SK-N-MC (cell line): ENCODE measurements at regions not wholly inside any gene's neighbourhood (a gene's known extent, or its start where the extent isn't known, plus 50 kb on each side); places are given as distances from the start of the nearest gene placed in this dataset.
A peak's percentile ranks its signal among the peaks of the same experiment; 100 is the strongest.

Source experiments
- DNase-seq: peaks from one replicate; pipeline ENCODE4 v3.0.0-alpha.2; 2011; ENCODE audit warnings: low read depth, low spot score
- H3K27ac ChIP-seq: fragments of 200-600 bp; sonication (generic); 2 replicates; pipeline ENCODE4 v1.5.1; 2016; ENCODE audit warnings: mixed run types
- H3K36me3 ChIP-seq: fragments of 200-600 bp; sonication (generic); 2 replicates; pipeline ENCODE4 v1.6.1; 2017; ENCODE audit warnings: antibody characterized with exemption, low read length, mixed read lengths; ENCODE audit not compliant: insufficient read depth
- H3K4me3 ChIP-seq: fragments of 200-600 bp; sonication (generic); 2 replicates; pipeline ENCODE4 v1.5.1; 2016
- H3K9ac ChIP-seq: fragments of 200-600 bp; sonication (generic); 2 replicates; pipeline ENCODE4 v1.8.0; 2017; ENCODE audit warnings: mixed run types, mixed read lengths; ENCODE audit not compliant: insufficient read length
- H3K9me3 ChIP-seq: fragments of 200-600 bp; sonication (generic); 2 replicates; pipeline ENCODE4 v1.6.1; 2017; ENCODE audit warnings: low read depth, mild to moderate bottlenecking, antibody characterized with exemption, low read length, moderate library complexity, mixed read lengths
- EZH2 ChIP-seq: fragments of 200-600 bp; sonication (generic); IDR thresholded peaks from one replicate; pipeline ENCODE4 v1.6.1; 2017; ENCODE audit warnings: antibody characterized with exemption
- FOXP2 ChIP-seq: optimal IDR thresholded peaks from 2 replicates; pipeline ENCODE3; 2011; ENCODE audit warnings: mild to moderate bottlenecking, moderate library complexity; ENCODE audit not compliant: insufficient read depth; ENCODE audit errors: extremely low read length, control extremely low read depth
- POLR2AphosphoS5 ChIP-seq: IDR thresholded peaks from 2 replicates; pipeline ENCODE4 v1.6.1; 2012; ENCODE audit warnings: mild to moderate bottlenecking, low read depth, low read length, borderline replicate concordance

GRCh38 chr10:35898716-35899440 lies 256.8 kb upstream of the FZD8 start:
- Histone ChIP-seq H3K4me3 (no peak overlapping the region), H3K27ac (no peak overlapping the region), H3K9ac (no peak overlapping the region), H3K36me3 (no peaks in the 10 kb centered on the region), H3K9me3 (no peaks in the 10 kb centered on the region)
- TF ChIP-seq EZH2 = no peak
- TF ChIP-seq FOXP2 = no peak
- TF ChIP-seq POLR2AphosphoS5 = no peak
- no peak for DNase-seq

GRCh38 chr10:35896001-35896400 lies 253.9 kb upstream of the FZD8 start:
- no peak overlapping the region for H3K9ac ChIP-seq
- H3K9me3 ChIP-seq = no peaks in the 10 kb centered on the region
- DNase-seq = no peak
- no peak overlapping the region for H3K27ac ChIP-seq
- TF ChIP-seq FOXP2 (no peak), POLR2AphosphoS5 (no peak), EZH2 (no peak)
- no peak overlapping the region for H3K4me3 ChIP-seq
- H3K36me3 ChIP-seq = no peaks in the 10 kb centered on the region

- Histone ChIP-seq H3K9me3 (no peaks in the 10 kb centered on the region), H3K9ac (no peak overlapping the region), H3K27ac (no peak overlapping the region), H3K4me3 (no peak overlapping the region), H3K36me3 (no peaks in the 10 kb centered on the region)
- TF ChIP-seq POLR2AphosphoS5 (no peak), FOXP2 (no peak), EZH2 (no peak)
- DNase-seq = no peak
Measured at GRCh38 chr10:35895331-35895730, 253.2 kb upstream of the FZD8 start.

GRCh38 chr10:35892526-35892925 lies 250.4 kb upstream of the FZD8 start:
- Histone ChIP-seq H3K9ac (no peak overlapping the region), H3K9me3 (no peaks in the 10 kb centered on the region), H3K27ac (no peak overlapping the region), H3K4me3 (no peak overlapping the region), H3K36me3 (no peaks in the 10 kb centered on the region)
- no peak for TF ChIP-seq EZH2
- DNase-seq = no peak

GRCh38 chr10:35890676-35891495 lies 248.8 kb upstream of the FZD8 start:
- TF ChIP-seq EZH2 = no peak
- TF ChIP-seq FOXP2 = no peak
- TF ChIP-seq POLR2AphosphoS5 = no peak
- peak overlapping the region; percentile 36 for H3K4me3 ChIP-seq
- peak overlapping the region; percentile 68 for H3K27ac ChIP-seq
- H3K9me3 ChIP-seq = no peaks in the 10 kb centered on the region
- H3K36me3 ChIP-seq = no peaks in the 10 kb centered on the region
- no peak overlapping the region for H3K9ac ChIP-seq
- no peak for DNase-seq

- Histone ChIP-seq H3K4me3 (peak overlapping the region; percentile 36), H3K36me3 (no peaks in the 10 kb centered on the region), H3K9ac (no peak overlapping the region), H3K9me3 (no peaks in the 10 kb centered on the region), H3K27ac (peak overlapping the region; percentile 68)
- DNase-seq = no peak
- no peak for TF ChIP-seq EZH2
- no peak for TF ChIP-seq POLR2AphosphoS5
- no peak for TF ChIP-seq FOXP2
Measured at GRCh38 chr10:35889971-35890675, 248.0 kb upstream of the FZD8 start.

- Histone ChIP-seq H3K27ac (no peak overlapping the region), H3K9ac (no peak overlapping the region), H3K9me3 (no peaks in the 10 kb centered on the region), H3K4me3 (no peak overlapping the region), H3K36me3 (no peaks in the 10 kb centered on the region)
- no peak for DNase-seq
- TF ChIP-seq FOXP2 = no peak
- TF ChIP-seq EZH2 = no peak
- TF ChIP-seq POLR2AphosphoS5 = no peak
Measured at GRCh38 chr10:35889226-35889625, 247.1 kb upstream of the FZD8 start.

- Histone ChIP-seq H3K9me3 (no peaks in the 10 kb centered on the region), H3K4me3 (no peak overlapping the region), H3K9ac (no peak overlapping the region), H3K36me3 (no peaks in the 10 kb centered on the region), H3K27ac (no peak overlapping the region)
- TF ChIP-seq FOXP2 = no peak
- DNase-seq = no peak
Measured at GRCh38 chr10:35888400-35888799, 246.3 kb upstream of the FZD8 start.
